HepG2 (cell line): ENCODE measurements at regions not wholly inside any gene's neighbourhood (a gene's known extent, or its start where the extent isn't known, plus 50 kb on each side); places are given as distances from the start of the nearest gene placed in this dataset.

Source experiments
- ATAC-seq: fragments of 200-7000 bp; cut with Tn5 transposase; 3 replicates; pipeline ENCODE4 v1.9.1; 2020; ENCODE audit warnings: mild to moderate bottlenecking, moderate library complexity
- BruUV-seq: library from RNA; stranded (reverse); fragments of 400-500 nt; replicated peaks from 2 replicates; lab custom pipeline; 2021; lab: Mats Ljungman, UMichigan
- CTCF ChIA-PET: fragments of 300-600 bp; formaldehyde crosslinking; extraction: SDS; loops from one replicate; lab custom pipeline; 2021; ENCODE audit warnings: low total read pairs, inconsistent platforms, low intra/inter-chr PET ratio; lab: Yijun Ruan, JAX
- POLR2A ChIA-PET: fragments of 350-600 bp; sonication (Branson Sonifier 250); formaldehyde crosslinking; loops from one replicate; lab custom pipeline; 2020; ENCODE audit warnings: antibody characterized with exemption, inconsistent platforms; lab: Yijun Ruan, JAX
- DNase-seq: peaks from one replicate; pipeline ENCODE4 v3.0.0-alpha.2; 2015; ENCODE audit warnings: low spot score
- FAIRE-seq: peaks from 3 replicates; lab custom pipeline; 2011; peaks lifted over from hg19 to GRCh38; lab: Jason Lieb, UNC
- H2AFZ ChIP-seq: one replicate; pipeline ENCODE4 v1.6.1; 2011; ENCODE audit warnings: low read length, inconsistent platforms
- H3K27ac ChIP-seq: fragments of 300-600 bp; 3 replicates; pipeline ENCODE4 v1.8.0; 2011; ENCODE audit warnings: mixed run types, mild to moderate bottlenecking, mixed read lengths, low read length, inconsistent platforms; ENCODE audit not compliant: insufficient read depth; ENCODE audit errors: extremely low read length
- H3K27me3 ChIP-seq, 2 experiments: fragments of 200-600 bp in 1 of 2; 2 replicates in 1 of 2; 3 replicates in 1 of 2; pipeline versions ENCODE4 v1.6.0 to v1.8.0; 2011; ENCODE audit warnings: low read length in 2 of 2, mild to moderate bottlenecking in 2 of 2, moderate library complexity in 2 of 2, inconsistent platforms in 1 of 2; ENCODE audit not compliant: insufficient read depth in 2 of 2, control insufficient read depth in 1 of 2
- H3K36me3 ChIP-seq, 2 experiments: fragments of 200-600 bp in 1 of 2; replicated peaks in 1 of 2; 2 replicates in 1 of 2; 3 replicates in 1 of 2; pipeline versions ENCODE4 v1.5.1 to v1.8.0; 2011; ENCODE audit warnings: low read length in 2 of 2, inconsistent platforms in 1 of 2; ENCODE audit not compliant: insufficient read depth in 2 of 2, control insufficient read depth in 1 of 2
- H3K4me1 ChIP-seq: 2 replicates; pipeline ENCODE4 v1.5.1; 2012; ENCODE audit warnings: low read length, inconsistent platforms; ENCODE audit not compliant: insufficient read depth
- H3K4me2 ChIP-seq: 2 replicates; pipeline ENCODE4 v1.6.0; 2011; ENCODE audit warnings: low read depth, low read length, inconsistent platforms
- H3K4me3 ChIP-seq, 3 experiments: fragments of 200-600 bp in 1 of 3; sonication (generic), shearing (Covaris generic) in 1 of 3; replicated peaks in 1 of 3; 2 replicates each; pipeline ENCODE4 v1.5.1; 2011 to 2016; ENCODE audit warnings: low read length in 3 of 3, inconsistent platforms in 2 of 3, low read depth in 2 of 3, mild to moderate bottlenecking in 2 of 3, control low read depth in 1 of 3, mixed read lengths in 1 of 3; ENCODE audit not compliant: insufficient read depth in 1 of 3
- H3K79me2 ChIP-seq: one replicate; pipeline ENCODE4 v1.6.1; 2011; ENCODE audit warnings: low read length, inconsistent platforms; ENCODE audit not compliant: insufficient read depth
- H3K9ac ChIP-seq: 2 replicates; pipeline ENCODE4 v1.6.0; 2011; ENCODE audit warnings: mild to moderate bottlenecking, low read depth, low read length, inconsistent platforms; ENCODE audit not compliant: insufficient read depth
- H3K9me3 ChIP-seq: 2 replicates; pipeline ENCODE4 v1.5.1; 2012; ENCODE audit warnings: mild to moderate bottlenecking, low read length
- H4K20me1 ChIP-seq: 2 replicates; pipeline ENCODE4 v1.6.0; 2011; ENCODE audit warnings: inconsistent platforms, mild to moderate bottlenecking, low read length, moderate library complexity; ENCODE audit not compliant: insufficient read depth
- FIP1L1 ChIP-seq: fragments of 200-400 bp; formaldehyde crosslinking; IDR thresholded peaks from 2 replicates; pipeline ENCODE4 v1.6.1; 2018; ENCODE audit warnings: low read depth, mild to moderate bottlenecking, low read length, moderate library complexity, borderline replicate concordance; ENCODE audit not compliant: insufficient read depth
- HNRNPL ChIP-seq: fragments of 200-400 bp; formaldehyde crosslinking; IDR thresholded peaks from 2 replicates; pipeline ENCODE4 v1.6.1; 2017; ENCODE audit warnings: mild to moderate bottlenecking, low read depth, low read length
- RXRA ChIP-seq: sonication (generic); formaldehyde crosslinking; IDR thresholded peaks from 2 replicates; pipeline ENCODE4 v1.5.1; 2020; ENCODE audit warnings: missing genetic modification reagents
- SMAD3 ChIP-seq: sonication (generic); formaldehyde crosslinking; IDR thresholded peaks from 2 replicates; pipeline ENCODE4 v1.4.0; 2020; ENCODE audit warnings: missing genetic modification reagents
- TCF7 ChIP-seq: sonication (generic); IDR thresholded peaks from 2 replicates; pipeline ENCODE4 v1.6.1; 2016; ENCODE audit warnings: antibody characterized with exemption, low read depth
- ZNF225 ChIP-seq: sonication (generic); formaldehyde crosslinking; IDR thresholded peaks from 2 replicates; pipeline ENCODE4 v1.4.0; 2020; ENCODE audit warnings: mild to moderate bottlenecking, missing genetic modification reagents
- ZNF232 ChIP-seq: sonication (generic); formaldehyde crosslinking; IDR thresholded peaks from 2 replicates; pipeline ENCODE4 v1.4.0; 2020; ENCODE audit warnings: missing genetic modification reagents, borderline replicate concordance
- ZNF431 ChIP-seq: sonication (generic); formaldehyde crosslinking; IDR thresholded peaks from 2 replicates; pipeline ENCODE4 v1.9.0; 2022; ENCODE audit warnings: missing genetic modification reagents, low read depth, mild to moderate bottlenecking, borderline replicate concordance
- ZNF816 ChIP-seq: sonication (generic); formaldehyde crosslinking; IDR thresholded peaks from 2 replicates; pipeline ENCODE4 v1.8.0; 2022; ENCODE audit warnings: missing genetic modification reagents, mild to moderate bottlenecking, borderline replicate concordance
- WGBS: methylation state at CpG from one replicate; pipeline ENCODE4 v1.1.6; 2017; ENCODE audit warnings: low lambda C conversion rate; 5-methylcytosine and 5-hydroxymethylcytosine counted together
- in situ Hi-C: cut with HindIII; loops from 2 replicates; pipeline ENCODE4 v1.10.0; 2017; ENCODE audit warnings: low pct_unique_long_range_greater_than_20kb; ENCODE audit not compliant: extremely low pct_ligation_motif_present
- intact Hi-C: fragments of 100-400 bp; cut with micrococcal nuclease; formaldehyde crosslinking; loops from one replicate; pipeline ENCODE4 v1.10.0; 2022; ENCODE audit not compliant: unreplicated experiment
- TF ChIP-seq, protein P1 (sequence below), 2 experiments: sonication (generic) in 1 of 2; formaldehyde crosslinking in 1 of 2; IDR thresholded peaks; 2 replicates each; pipeline versions ENCODE4 v1.6.1 to v1.9.0; 2014 to 2022; ENCODE audit warnings: antibody characterized with exemption in 1 of 2, borderline replicate concordance in 1 of 2, inconsistent platforms in 1 of 2, low read depth in 1 of 2, missing genetic modification reagents in 1 of 2
- TF ChIP-seq, protein P2 (sequence below): sonication (generic); formaldehyde crosslinking; IDR thresholded peaks from 2 replicates; pipeline ENCODE4 v1.4.0; 2020; ENCODE audit warnings: missing genetic modification reagents, mild to moderate bottlenecking, borderline replicate concordance
- TF ChIP-seq, protein P3 (sequence below): sonication (generic); formaldehyde crosslinking; IDR thresholded peaks from 2 replicates; pipeline ENCODE4 v1.8.0; 2022; ENCODE audit warnings: missing genetic modification reagents, mild to moderate bottlenecking, borderline replicate concordance

- TF ChIP-seq, protein P1, sequence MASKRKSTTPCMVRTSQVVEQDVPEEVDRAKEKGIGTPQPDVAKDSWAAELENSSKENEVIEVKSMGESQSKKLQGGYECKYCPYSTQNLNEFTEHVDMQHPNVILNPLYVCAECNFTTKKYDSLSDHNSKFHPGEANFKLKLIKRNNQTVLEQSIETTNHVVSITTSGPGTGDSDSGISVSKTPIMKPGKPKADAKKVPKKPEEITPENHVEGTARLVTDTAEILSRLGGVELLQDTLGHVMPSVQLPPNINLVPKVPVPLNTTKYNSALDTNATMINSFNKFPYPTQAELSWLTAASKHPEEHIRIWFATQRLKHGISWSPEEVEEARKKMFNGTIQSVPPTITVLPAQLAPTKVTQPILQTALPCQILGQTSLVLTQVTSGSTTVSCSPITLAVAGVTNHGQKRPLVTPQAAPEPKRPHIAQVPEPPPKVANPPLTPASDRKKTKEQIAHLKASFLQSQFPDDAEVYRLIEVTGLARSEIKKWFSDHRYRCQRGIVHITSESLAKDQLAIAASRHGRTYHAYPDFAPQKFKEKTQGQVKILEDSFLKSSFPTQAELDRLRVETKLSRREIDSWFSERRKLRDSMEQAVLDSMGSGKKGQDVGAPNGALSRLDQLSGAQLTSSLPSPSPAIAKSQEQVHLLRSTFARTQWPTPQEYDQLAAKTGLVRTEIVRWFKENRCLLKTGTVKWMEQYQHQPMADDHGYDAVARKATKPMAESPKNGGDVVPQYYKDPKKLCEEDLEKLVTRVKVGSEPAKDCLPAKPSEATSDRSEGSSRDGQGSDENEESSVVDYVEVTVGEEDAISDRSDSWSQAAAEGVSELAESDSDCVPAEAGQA (IDR thresholded peaks at IDR 0.05; ENCODE audit: low read depth) = no peak
- TF ChIP-seq, protein P1 (CRISPR knock-in tag; IDR thresholded peaks at IDR 0.05; ENCODE audit: borderline replicate concordance) = no peak
- TF ChIP-seq ZNF232 (CRISPR knock-in tag) = no peak
- TF ChIP-seq SMAD3 (CRISPR knock-in tag) = no peak
- TF ChIP-seq TCF7 = no peak
- TF ChIP-seq, protein P2, sequence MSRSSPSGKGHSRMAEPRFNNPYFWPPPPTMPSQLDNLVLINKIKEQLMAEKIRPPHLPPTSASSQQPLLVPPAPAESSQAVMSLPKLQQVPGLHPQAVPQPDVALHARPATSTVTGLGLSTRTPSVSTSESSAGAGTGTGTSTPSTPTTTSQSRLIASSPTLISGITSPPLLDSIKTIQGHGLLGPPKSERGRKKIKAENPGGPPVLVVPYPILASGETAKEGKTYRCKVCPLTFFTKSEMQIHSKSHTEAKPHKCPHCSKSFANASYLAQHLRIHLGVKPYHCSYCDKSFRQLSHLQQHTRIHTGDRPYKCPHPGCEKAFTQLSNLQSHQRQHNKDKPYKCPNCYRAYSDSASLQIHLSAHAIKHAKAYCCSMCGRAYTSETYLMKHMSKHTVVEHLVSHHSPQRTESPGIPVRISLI (CRISPR knock-in tag) = no peak
Observed at GRCh38 chr11:95443386-95443785, 212.4 kb upstream of the SESN3 start (continued).

DNA sequence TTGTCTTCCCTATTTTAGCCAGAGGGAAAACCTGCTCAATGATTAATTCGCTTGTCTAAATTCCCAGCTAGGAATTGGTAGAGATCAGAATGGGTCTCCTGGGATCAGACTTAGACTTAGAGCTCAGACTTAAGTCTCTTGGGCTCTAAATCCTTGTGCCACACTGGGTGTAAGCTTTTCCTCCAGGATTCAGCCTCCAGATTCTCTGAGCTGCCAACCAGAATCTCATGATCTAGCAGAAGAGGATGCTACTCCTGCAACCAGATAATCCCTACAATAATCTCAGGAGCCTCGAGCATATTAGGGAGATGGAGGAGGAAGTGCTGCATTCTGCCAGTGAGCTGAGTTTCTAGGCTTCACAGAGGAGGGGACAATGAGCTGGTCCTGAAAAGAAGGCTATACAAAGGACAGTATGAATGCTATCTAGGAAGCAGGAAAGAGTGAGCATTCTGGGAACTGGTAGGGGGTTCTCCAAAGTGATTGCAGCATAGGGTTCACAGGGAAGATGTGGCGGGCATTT lies 211.6 kb upstream of the SESN3 start:
- intact Hi-C loops = no loop called here
- ATAC-seq = no peak
- CTCF ChIA-PET = no interaction called here
- TF ChIP-seq ZNF816 (CRISPR knock-in tag) = no peak
- no peak for TF ChIP-seq RXRA (CRISPR knock-in tag)
- no peak for TF ChIP-seq FIP1L1
- TF ChIP-seq ZNF431 = no peak
- TF ChIP-seq, protein P3, sequence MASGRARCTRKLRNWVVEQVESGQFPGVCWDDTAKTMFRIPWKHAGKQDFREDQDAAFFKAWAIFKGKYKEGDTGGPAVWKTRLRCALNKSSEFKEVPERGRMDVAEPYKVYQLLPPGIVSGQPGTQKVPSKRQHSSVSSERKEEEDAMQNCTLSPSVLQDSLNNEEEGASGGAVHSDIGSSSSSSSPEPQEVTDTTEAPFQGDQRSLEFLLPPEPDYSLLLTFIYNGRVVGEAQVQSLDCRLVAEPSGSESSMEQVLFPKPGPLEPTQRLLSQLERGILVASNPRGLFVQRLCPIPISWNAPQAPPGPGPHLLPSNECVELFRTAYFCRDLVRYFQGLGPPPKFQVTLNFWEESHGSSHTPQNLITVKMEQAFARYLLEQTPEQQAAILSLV (CRISPR knock-in tag) = no peak
- no peak for TF ChIP-seq ZNF225 (CRISPR knock-in tag)
- TF ChIP-seq HNRNPL = no peak

More for the DNA sequence above, 211.6 kb upstream of the SESN3 start:
- H3K9me3 ChIP-seq = no peaks in the 10 kb centered on the region
- no peak overlapping the region for H3K27ac ChIP-seq
- no peak for DNase-seq
- no peaks in the 10 kb centered on the region for H3K4me1 ChIP-seq
- H3K9ac ChIP-seq = no peak overlapping the region
- H4K20me1 ChIP-seq = no peaks in the 10 kb centered on the region
- in situ Hi-C loops = no loop called here
- H3K27me3 ChIP-seq = no peaks in the 10 kb centered on the region
- H3K4me2 ChIP-seq = no peak overlapping the region
- no peaks in the 10 kb centered on the region for H3K36me3 ChIP-seq
- 1% methylated on average over 3 of the region's 3 CpGs for WGBS
- H2AFZ ChIP-seq = no peak overlapping the region
- FAIRE-seq = no peak
- H3K79me2 ChIP-seq = no peaks in the 10 kb centered on the region
- no TSS peak for BruUV-seq
- POLR2A ChIA-PET = no interaction called here
- no peak overlapping the region for H3K4me3 ChIP-seq
